ENCODE measurements at regions not wholly inside any gene's neighbourhood (a gene's known extent, or its start where the extent isn't known, plus 50 kb on each side); places are given as distances from the start of the nearest gene placed in this dataset.

DNA sequence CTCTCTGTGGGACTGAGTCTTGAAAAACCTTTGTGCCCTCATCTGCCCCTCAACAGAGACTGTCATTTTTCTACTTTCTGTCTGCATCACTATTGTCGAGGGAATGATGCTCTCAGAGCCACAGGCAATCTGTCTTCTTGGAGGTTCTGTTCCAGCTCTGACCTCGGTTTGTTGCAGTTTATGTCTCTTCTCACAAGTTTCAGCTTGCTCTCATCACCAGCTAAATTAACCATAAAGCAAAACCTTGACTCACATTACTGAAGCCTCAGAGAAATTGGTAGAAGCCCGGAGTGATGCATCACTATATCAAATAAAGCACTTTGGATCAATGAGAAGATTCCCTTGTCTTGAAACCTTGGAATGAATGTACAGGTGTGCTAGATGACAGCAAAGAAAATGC is 60.6 kb upstream of the BLID start (continued):
- TF ChIP-seq CAMTA2 (CRISPR knock-in tag; conservative IDR thresholded peaks at IDR 0.05) (no peak), EWSR1 (IDR thresholded peaks at IDR 0.05; ENCODE audit: borderline replicate concordance, low read depth, partially characterized antibody) (no peak), ATF1 (CRISPR knock-in tag; IDR thresholded peaks at IDR 0.05) (no peak), ATF1 (tag; IDR thresholded peaks at IDR 0.05) (no peak)
- TF ChIP-seq, protein P1, sequence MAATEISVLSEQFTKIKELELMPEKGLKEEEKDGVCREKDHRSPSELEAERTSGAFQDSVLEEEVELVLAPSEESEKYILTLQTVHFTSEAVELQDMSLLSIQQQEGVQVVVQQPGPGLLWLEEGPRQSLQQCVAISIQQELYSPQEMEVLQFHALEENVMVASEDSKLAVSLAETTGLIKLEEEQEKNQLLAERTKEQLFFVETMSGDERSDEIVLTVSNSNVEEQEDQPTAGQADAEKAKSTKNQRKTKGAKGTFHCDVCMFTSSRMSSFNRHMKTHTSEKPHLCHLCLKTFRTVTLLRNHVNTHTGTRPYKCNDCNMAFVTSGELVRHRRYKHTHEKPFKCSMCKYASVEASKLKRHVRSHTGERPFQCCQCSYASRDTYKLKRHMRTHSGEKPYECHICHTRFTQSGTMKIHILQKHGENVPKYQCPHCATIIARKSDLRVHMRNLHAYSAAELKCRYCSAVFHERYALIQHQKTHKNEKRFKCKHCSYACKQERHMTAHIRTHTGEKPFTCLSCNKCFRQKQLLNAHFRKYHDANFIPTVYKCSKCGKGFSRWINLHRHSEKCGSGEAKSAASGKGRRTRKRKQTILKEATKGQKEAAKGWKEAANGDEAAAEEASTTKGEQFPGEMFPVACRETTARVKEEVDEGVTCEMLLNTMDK (IDR thresholded peaks at IDR 0.05; ENCODE audit: borderline replicate concordance, insufficient read depth, low read depth, low read length, poor library complexity, severe bottlenecking): no peak
- TF ChIP-seq, protein P2, sequence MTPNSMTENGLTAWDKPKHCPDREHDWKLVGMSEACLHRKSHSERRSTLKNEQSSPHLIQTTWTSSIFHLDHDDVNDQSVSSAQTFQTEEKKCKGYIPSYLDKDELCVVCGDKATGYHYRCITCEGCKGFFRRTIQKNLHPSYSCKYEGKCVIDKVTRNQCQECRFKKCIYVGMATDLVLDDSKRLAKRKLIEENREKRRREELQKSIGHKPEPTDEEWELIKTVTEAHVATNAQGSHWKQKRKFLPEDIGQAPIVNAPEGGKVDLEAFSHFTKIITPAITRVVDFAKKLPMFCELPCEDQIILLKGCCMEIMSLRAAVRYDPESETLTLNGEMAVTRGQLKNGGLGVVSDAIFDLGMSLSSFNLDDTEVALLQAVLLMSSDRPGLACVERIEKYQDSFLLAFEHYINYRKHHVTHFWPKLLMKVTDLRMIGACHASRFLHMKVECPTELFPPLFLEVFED (CRISPR knock-in tag; conservative IDR thresholded peaks at IDR 0.05): no peak
- TF ChIP-seq, protein P3, sequence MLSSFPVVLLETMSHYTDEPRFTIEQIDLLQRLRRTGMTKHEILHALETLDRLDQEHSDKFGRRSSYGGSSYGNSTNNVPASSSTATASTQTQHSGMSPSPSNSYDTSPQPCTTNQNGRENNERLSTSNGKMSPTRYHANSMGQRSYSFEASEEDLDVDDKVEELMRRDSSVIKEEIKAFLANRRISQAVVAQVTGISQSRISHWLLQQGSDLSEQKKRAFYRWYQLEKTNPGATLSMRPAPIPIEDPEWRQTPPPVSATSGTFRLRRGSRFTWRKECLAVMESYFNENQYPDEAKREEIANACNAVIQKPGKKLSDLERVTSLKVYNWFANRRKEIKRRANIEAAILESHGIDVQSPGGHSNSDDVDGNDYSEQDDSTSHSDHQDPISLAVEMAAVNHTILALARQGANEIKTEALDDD (IDR thresholded peaks at IDR 0.05): no peak
- TF ChIP-seq, protein P4, sequence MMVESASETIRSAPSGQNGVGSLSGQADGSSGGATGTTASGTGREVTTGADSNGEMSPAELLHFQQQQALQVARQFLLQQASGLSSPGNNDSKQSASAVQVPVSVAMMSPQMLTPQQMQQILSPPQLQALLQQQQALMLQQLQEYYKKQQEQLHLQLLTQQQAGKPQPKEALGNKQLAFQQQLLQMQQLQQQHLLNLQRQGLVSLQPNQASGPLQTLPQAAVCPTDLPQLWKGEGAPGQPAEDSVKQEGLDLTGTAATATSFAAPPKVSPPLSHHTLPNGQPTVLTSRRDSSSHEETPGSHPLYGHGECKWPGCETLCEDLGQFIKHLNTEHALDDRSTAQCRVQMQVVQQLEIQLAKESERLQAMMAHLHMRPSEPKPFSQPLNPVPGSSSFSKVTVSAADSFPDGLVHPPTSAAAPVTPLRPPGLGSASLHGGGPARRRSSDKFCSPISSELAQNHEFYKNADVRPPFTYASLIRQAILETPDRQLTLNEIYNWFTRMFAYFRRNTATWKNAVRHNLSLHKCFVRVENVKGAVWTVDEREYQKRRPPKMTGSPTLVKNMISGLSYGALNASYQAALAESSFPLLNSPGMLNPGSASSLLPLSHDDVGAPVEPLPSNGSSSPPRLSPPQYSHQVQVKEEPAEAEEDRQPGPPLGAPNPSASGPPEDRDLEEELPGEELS (CRISPR knock-in tag; IDR thresholded peaks at IDR 0.05; ENCODE audit: borderline replicate concordance): no peak

All from K562 (cell line).